ENCODE measurements at regions not wholly inside any gene's neighbourhood (a gene's known extent, or its start where the extent isn't known, plus 50 kb on each side); places are given as distances from the start of the nearest gene placed in this dataset.
"Not testable (repeated sequence)": the region's sequence is repeated elsewhere in the genome, so short reads cannot be mapped to it uniquely, and the experiment has no call there.

- DNase-seq (no peak), ATAC-seq (no peak)
- no peaks in the 10 kb centered on the region for H3K9me3 ChIP-seq
- H3K4me1 ChIP-seq, result no peaks in the 10 kb centered on the region
- TF ChIP-seq, protein P1, sequence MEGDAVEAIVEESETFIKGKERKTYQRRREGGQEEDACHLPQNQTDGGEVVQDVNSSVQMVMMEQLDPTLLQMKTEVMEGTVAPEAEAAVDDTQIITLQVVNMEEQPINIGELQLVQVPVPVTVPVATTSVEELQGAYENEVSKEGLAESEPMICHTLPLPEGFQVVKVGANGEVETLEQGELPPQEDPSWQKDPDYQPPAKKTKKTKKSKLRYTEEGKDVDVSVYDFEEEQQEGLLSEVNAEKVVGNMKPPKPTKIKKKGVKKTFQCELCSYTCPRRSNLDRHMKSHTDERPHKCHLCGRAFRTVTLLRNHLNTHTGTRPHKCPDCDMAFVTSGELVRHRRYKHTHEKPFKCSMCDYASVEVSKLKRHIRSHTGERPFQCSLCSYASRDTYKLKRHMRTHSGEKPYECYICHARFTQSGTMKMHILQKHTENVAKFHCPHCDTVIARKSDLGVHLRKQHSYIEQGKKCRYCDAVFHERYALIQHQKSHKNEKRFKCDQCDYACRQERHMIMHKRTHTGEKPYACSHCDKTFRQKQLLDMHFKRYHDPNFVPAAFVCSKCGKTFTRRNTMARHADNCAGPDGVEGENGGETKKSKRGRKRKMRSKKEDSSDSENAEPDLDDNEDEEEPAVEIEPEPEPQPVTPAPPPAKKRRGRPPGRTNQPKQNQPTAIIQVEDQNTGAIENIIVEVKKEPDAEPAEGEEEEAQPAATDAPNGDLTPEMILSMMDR (IDR thresholded peaks at IDR 0.05), result no peak
- no peak for TF ChIP-seq POLR2A (IDR thresholded peaks at IDR 0.05)
- no peak overlapping the region for H3K27ac ChIP-seq
- H3K27me3 ChIP-seq, result no peaks in the 10 kb centered on the region
- no peak overlapping the region for H3K4me3 ChIP-seq
- WGBS (ENCODE audit: insufficient coverage, low coverage, low lambda C conversion rate, missing lambda C conversion rate), result 50% methylated on average over 1 of the region's 1 CpG
- no peaks in the 10 kb centered on the region for H3K36me3 ChIP-seq
- intact Hi-C loops (cut with DNase I), result no loop called here
These were observed 93.9 kb upstream of the FRMPD3 start for GRCh38 chrX:107355533-107355932.

- Histone ChIP-seq H3K9me3 (no peaks in the 10 kb centered on the region), H3K27me3 (no peaks in the 10 kb centered on the region), H3K36me3 (no peaks in the 10 kb centered on the region), H3K4me3 (no peak overlapping the region), H3K4me1 (no peaks in the 10 kb centered on the region), H3K27ac (no peak overlapping the region)
- WGBS (ENCODE audit: insufficient coverage, low coverage, low lambda C conversion rate, missing lambda C conversion rate), result 38% methylated on average over 2 of the region's 2 CpGs
- ATAC-seq, result no peak
- DNase-seq, result no peak
- TF ChIP-seq POLR2A (IDR thresholded peaks at IDR 0.05), result no peak
- TF ChIP-seq, protein P1 (IDR thresholded peaks at IDR 0.05), result no peak
- intact Hi-C loops (cut with DNase I), result no loop called here
These were observed 88.6 kb upstream of the FRMPD3 start for GRCh38 chrX:107360788-107361360.

DNA sequence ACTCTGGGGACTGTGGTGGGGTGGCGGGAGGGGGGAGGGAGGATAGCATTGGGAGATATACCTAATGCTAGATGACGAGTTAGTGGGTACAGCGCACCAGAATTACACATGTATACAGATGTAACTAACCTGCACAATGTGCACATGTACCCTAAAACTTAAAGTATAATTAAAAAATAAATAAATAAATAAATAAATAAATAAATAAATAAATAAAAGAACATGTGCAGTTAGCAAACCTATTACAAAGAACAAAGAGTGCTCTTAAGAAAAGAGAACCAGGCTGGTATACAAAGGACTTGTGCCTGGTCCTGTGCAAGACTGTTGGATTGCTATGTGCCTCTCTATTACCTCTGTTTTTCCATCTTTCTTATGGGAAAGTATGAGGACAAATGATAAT lies 79.3 kb upstream of the FRMPD3 start:
- intact Hi-C loops (cut with DNase I), result not testable (repeated sequence)

GRCh38 chrX:107374132-107374531 lies 75.3 kb upstream of the FRMPD3 start:
- H3K4me3 ChIP-seq, result no peak overlapping the region
- ATAC-seq (no peak), DNase-seq (no peak)
- H3K27ac ChIP-seq, result no peak overlapping the region
- no peaks in the 10 kb centered on the region for H3K36me3 ChIP-seq
- no peaks in the 10 kb centered on the region for H3K4me1 ChIP-seq
- H3K27me3 ChIP-seq, result no peaks in the 10 kb centered on the region
- WGBS (ENCODE audit: insufficient coverage, low coverage, low lambda C conversion rate, missing lambda C conversion rate), result 70% methylated on average over 2 of the region's 2 CpGs
- no peak for TF ChIP-seq POLR2A (IDR thresholded peaks at IDR 0.05)
- TF ChIP-seq, protein P1 (IDR thresholded peaks at IDR 0.05), result no peak
- H3K9me3 ChIP-seq, result no peaks in the 10 kb centered on the region
- intact Hi-C loops (cut with DNase I), result no loop called here

More for the DNA sequence above, 79.3 kb upstream of the FRMPD3 start:
- not testable (repeated sequence) for H3K4me1 ChIP-seq, H3K27ac ChIP-seq, H3K27me3 ChIP-seq, H3K4me3 ChIP-seq, H3K36me3 ChIP-seq, H3K9me3 ChIP-seq, DNase-seq, ATAC-seq
- whole genome bisulfite sequencing (ENCODE audit: insufficient coverage, low coverage, low lambda C conversion rate, missing lambda C conversion rate), result 63% methylated on average over 3 of the region's 3 CpGs

DNA sequence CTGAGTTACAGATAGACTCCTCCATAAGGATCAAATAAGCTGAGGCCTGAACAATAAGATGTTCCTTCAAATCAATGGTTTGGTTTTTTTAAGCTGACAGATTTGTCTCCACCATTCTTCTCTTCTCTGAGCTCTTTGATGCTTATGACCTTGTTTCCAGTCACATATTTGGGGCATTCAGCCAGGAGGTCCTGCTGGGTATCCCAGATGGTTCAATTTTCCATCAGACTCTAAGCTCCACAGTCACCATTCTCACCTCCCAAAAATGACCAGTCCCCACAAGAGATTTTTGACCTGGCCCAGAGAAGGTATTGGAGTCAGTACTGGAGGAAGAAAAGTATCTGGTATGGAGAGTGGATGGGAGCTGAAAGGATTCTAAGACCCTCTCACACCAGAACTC lies 74.6 kb upstream of the FRMPD3 start:
- no peak for DNase-seq
- intact Hi-C loops (cut with DNase I), result no loop called here
- Histone ChIP-seq H3K36me3 (no peaks in the 10 kb centered on the region), H3K27ac (no peak overlapping the region), H3K27me3 (no peaks in the 10 kb centered on the region), H3K9me3 (no peaks in the 10 kb centered on the region), H3K4me3 (no peak overlapping the region), H3K4me1 (no peaks in the 10 kb centered on the region)
- TF ChIP-seq POLR2A (IDR thresholded peaks at IDR 0.05), result no peak
- TF ChIP-seq, protein P1 (IDR thresholded peaks at IDR 0.05), result no peak
- no peak for ATAC-seq

GRCh38 chrX:107376186-107376585 lies 73.3 kb upstream of the FRMPD3 start:
- ATAC-seq, result not testable (repeated sequence)

More at GRCh38 chrX:107376186-107376585, 73.3 kb upstream of the FRMPD3 start:
- H3K4me1 ChIP-seq; H3K9me3 ChIP-seq; intact Hi-C loops (cut with DNase I); H3K27ac ChIP-seq; H3K36me3 ChIP-seq; H3K27me3 ChIP-seq; DNase-seq; H3K4me3 ChIP-seq: not testable (repeated sequence)
